HG03159 (cell line): ENCODE measurements at regions not wholly inside any gene's neighbourhood (a gene's known extent, or its start where the extent isn't known, plus 50 kb on each side); places are given as distances from the start of the nearest gene placed in this dataset.
"Not testable (repeated sequence)": the region's sequence is repeated elsewhere in the genome, so short reads cannot be mapped to it uniquely, and the experiment has no call there.

Source experiments
- ATAC-seq: cut with Tn5 transposase; IDR thresholded peaks from one replicate; pipeline ENCODE4 v1.9.1; 2021; ENCODE audit warnings: mild to moderate bottlenecking, moderate library complexity; ENCODE audit not compliant: unreplicated experiment

DNA sequence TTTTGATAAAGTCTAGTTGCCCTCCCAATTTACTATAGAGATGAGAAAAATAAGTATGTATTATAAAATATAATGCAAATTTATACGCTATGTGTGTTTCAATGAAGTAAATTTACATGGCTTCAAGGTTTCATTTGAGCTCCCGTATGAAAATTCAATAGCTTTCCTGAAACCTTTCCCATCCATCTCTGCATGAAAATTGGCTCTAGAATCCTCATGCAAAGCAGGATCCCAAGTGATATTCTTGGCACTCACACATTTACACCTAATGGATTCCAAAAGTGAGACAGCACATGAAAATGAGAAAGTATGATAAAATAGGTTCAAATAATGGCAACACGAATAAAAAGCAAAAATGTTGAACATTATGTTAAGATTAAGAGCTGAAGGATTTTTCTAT, 1595.8 kb upstream of the SEL1L start:
- no peak for ATAC-seq

DNA sequence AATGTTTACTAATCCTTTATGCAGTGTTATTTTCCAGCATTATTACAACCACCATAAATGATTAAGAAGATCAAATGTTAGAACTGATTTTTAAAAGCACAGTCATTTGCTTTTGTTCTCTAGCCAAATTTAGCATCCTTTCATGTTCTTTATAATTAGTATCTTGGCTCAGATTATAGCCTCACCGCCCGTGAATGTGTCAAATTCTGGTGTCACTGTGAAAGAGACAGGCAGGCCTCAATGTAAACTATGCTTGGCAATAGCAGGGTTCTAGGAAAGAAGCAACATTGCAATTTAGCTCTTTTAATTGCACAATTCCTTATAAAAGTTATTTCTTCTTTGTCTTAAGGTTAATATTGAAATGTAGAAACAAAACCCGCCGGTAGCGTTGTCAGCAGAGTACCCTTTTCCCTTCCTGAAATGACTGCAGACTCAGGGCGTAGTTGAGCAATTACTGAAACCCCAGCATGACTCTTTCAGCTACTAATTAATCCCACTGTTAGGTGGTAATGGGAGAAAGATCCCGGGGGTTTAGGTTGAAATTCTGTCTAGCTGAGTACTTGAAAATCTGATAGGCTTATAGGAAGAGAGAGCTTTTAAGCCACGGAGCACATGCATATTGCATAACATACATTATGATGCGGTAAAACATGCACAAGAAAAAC, 1600.5 kb upstream of the SEL1L start:
- no peak for ATAC-seq

DNA sequence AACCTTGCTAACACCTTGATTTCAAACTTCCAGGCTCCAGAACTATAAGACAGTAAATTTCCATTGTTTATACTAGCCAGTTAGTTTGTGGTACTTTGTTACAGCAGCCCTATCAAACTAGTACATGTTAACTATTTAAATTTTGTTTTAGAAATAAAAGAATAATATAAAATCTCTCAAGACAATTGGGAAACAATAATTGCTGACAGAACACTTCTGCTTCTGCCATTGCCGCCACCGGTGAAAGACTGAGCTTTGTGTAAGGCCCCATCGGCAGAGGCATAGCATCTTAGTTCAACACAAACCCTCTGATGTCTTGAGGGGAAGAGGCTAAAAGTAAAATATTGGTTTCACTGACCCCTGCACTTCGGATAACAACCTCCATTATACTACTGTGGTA, 1607.1 kb upstream of the SEL1L start:
- no peak for ATAC-seq

DNA sequence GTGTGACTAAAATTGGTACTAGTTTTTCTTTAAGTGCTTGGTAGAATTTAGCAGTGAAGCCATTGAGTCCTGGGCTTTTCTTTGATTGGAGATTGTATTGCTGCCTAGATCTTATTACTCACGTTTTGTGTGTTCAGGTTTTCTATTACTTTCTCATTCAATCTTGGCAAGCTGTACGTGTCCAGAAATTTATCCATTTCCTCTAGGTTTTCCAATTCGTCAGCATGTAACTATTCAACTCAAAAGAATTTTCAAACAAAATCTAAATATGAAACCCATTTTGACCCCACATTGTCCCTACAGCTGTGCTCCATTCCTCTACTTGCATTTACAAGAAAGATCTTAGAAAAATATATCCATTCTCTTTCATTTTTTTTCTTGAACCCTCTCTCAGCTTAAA, 1613.4 kb upstream of the SEL1L start:
- no peak for ATAC-seq

DNA sequence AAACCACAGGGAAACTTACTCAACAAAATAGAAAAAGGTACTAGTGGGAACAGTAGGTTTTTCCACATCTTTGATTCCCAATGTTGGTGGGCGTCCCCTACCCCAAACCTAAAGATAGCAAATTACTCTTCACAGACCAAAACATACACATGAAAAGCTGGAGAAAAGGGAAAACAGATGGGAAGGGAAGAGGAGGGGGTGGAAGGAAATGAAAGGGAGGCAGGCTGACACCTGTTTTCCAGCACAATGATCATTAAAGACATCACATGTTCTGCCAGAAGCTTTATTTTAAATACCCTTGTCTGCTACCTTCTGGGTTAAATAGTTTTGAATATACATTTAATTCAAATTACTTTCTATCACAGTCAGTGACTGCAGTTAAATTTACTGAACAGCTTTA, 1617.9 kb upstream of the SEL1L start:
- no peak for ATAC-seq

DNA sequence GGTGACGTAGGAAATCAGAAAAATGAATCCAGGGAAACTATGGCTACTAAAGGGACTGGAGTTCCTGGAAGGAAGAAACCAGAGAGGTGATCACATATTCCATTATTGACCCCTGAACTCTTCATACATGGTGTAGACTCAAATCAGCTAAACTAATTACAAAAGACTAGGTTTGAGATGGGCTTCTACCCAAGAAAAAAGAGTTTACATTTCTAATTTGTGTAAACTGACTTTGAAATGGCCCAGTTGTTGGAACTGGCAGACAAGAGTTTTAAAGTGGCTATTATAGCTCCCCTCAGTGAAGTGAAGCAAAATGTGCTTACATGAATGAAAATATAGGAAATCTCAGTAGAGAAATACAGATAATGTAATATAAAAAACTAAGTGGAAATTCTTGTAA, 1619.4 kb upstream of the SEL1L start:
- ATAC-seq, result no peak

DNA sequence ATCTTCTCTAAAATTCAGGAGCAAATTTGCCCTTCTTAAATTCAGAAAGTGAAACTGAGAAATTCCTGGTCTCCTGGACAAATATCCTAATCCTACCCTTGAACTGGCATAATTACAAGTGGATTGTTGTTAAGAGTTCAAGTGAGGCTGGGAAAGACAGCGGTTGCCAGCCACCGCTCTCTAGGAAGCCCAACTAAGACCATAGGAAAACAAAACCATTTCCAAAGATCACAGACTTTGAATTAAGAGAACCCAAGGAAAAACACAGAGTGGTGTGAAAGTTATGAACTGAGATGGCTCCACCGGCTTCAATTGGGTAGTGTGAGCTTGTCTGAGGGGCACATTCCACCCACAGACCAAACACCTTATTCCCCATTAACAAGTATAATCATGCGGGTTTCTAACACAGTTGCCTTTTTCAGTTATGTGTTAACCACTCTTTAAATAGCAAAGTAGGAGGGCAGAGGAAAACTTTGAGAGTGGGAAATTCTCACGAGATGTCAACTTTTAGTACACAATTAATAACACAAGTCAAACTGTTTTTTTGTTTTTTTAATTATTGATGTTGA, 1628.8 kb upstream of the SEL1L start:
- no peak for ATAC-seq

DNA sequence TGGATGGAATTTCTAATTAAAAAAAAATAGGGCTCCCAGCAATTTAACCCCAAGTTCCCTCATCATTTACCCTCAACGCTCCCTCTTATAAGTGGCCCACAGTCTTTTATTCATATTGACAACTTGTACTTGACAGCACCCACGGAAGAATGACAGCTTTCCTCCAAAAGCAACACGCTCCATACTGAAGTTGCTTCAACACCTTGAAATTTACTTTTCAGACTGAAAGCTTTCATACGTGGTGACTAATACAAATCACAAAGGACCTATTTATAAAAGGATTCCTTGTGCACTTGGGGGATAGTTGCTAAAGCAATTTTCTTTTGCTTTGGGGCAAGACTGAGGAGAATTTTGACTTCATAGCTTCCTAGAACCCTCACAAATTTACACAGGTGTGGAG, 1629.4 kb upstream of the SEL1L start:
- ATAC-seq, result no peak

DNA sequence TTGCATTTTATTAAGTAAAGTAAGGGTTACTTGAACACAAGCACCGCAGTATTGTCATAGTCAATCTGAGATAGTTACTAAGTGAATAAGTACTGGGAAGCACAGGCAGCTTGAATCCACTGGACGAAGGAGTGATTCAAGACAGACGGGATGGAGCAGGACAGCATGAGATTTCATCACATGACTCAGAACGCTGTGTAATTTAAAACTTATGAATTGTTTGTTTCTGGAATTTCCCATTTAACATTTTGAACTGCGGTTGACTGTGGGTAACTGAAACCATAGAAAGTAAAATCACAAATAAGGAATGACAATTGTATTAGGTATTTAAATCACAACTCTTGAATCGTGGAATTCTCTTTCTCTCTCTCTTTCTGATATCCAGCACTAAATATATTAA, 1630.4 kb upstream of the SEL1L start:
- no peak for ATAC-seq

DNA sequence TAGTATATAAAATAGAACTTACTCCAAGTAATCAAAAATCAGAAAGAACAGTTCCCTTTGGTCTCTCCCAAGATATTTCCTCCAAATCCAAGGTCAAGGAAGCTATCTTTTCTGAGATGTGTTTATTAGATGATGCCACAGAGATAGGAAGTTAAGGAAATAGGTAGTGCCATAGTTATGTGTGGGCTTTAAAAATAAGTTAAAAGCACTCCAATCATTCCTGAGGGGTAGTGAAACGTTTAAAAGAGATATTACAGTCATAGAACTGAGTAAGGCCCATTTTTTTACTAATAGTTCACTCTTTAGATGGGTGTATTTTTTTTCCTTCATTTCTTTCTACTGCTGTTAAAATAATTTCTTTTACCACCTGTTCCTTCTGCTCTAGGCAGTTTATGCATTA, 1630.9 kb upstream of the SEL1L start:
- no peak for ATAC-seq

DNA sequence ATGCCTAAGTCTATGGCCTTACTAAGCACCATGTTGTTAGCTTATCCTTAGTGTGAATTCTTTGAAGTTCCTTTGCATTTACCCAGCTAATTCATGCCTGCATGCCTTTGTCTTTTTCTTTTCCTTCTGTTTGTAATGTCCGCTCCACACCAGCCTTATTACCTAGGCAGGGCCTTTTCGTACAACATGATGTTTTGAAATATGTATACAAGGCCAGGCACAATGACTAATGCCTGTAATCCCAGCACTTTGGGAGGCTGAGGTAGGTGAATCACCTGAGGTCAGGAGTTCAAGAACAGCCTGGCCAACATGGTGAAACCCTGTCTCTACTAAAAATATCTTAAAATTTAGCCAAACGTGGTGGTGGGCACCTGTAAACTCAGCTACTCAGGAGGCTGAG, 1636.5 kb upstream of the SEL1L start:
- no peak for ATAC-seq

DNA sequence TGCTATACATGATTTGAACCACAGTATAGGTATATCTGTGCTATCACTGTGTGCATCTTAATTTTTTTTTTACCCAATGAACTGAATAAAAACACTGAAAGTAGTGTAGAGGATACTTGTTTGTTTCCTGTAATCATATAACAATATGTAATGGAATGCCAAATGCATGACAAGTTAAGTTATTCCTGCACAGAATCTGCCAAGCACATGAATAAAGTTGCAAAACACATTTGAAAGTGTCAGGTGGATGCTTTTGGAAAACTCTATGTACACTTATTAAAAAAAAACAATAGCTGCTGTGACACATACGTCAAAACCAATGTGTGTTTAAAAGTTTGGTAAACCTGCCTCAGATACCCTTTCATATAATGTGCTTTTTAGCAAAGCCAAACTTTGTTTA, 1638.1 kb upstream of the SEL1L start:
- no peak for ATAC-seq

DNA sequence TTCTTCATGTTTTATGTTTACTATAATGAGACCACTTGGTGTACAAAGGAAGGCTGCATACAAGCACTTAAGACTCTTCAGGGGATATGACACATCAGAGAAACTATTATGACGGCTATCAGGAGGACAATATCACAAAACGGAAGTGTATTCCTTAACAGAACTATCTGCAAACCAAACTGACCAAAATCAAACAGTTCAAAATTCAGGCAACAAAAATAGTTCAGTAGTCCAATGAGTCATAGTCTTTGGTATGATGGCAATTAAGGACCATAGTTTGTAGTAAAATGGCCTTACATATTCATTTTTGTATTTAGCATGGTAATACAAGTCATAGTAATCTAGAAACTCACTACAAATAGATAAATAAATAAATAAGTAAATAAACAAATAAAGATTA, 1638.7 kb upstream of the SEL1L start:
- no peak for ATAC-seq

DNA sequence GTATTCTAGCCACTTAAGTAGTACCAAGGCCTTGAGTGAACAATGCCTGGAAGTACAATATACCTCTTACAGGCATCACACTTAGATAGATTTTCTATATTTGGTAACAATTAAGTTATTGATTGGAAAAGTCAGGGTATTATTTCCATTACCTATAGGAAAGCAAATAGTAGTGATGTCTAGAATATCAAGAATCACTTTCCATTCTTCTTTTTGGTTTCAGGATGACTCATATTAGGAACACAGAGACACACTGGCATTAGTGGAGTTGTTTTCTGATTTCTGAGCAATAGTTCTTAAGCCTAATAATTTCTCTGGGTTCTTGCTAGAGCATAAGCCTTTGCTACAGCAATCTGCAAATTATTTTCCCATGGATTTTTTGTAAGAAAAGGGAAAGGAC, 1640.0 kb upstream of the SEL1L start:
- ATAC-seq, result peak; percentile 58

DNA sequence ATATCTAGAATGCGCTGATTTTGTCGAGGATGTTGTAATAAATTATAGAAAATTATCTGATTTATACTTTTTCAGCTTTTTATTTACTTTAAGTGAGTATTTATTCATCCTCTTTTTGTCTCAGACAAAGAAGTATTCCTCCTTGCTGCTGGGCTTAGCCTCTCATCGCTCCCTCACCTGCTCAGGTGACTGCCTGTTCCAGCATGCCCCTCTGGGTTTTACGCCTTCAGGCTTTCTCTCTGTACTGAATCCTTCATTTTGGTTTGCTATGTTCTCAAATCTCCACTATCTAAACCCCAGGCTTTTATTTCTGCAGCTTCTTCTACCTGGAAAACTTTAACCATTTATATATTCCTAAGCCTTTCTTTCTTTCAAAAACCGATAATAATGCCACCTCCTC, 1650.9 kb upstream of the SEL1L start:
- no peak for ATAC-seq

DNA sequence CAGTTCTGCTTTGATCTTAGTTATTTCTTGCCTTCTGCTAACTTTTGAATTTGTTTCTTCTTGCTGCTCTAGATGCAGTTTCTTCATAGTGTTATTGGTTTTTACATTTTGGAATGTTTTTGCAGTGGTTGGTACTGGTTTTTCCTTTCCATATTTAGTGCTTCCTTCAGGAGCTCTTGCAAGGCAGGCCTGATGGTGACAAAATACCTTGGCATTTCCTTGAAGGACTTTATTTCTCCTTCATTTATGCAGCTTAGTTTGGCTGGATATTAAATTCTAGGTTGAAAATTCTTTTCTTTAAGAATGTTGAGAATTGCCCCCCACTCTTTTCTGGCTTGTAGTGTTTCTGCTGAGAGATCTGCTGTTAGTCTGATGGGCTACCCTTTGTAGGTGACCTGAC, 1654.7 kb upstream of the SEL1L start:
- ATAC-seq, result not testable (repeated sequence)

DNA sequence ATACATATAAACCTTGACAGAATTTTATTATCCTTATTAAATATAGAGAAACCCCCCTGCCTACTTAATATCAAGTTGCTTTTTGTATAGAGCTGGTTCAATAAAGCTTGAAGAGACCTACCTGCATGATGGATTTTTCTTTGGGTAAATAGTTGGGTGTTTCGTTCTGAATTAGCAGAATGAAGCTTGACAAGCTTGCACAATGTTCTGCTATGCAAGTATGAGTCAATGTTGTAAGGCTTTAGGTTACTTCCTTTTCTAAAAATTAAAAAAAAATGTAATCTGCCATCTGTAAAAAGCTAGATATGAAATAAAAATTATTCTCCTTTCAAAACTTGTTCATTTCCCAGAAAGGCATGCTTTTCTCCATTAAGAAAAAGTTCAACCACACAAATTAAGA, 1662.6 kb upstream of the SEL1L start:
- ATAC-seq, result no peak

DNA sequence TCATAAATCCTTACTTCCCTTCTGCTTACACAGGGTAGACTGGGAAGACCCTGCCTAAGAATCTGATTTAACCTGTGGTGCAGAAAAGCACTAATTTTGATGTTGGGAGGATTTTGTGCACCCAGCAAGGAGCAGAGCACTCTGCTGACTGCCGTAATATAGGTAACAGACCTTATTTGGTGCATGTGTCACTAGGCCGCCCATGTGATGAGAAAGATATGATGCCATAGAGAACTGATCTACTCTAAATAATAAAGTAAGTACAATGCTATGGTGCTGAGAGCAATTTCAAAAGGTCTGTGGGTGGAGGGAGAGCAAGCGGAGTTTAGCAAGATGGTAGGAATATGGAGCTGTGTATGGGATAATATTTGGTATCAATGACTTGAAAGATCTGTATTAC, 1663.6 kb upstream of the SEL1L start:
- no peak for ATAC-seq

DNA sequence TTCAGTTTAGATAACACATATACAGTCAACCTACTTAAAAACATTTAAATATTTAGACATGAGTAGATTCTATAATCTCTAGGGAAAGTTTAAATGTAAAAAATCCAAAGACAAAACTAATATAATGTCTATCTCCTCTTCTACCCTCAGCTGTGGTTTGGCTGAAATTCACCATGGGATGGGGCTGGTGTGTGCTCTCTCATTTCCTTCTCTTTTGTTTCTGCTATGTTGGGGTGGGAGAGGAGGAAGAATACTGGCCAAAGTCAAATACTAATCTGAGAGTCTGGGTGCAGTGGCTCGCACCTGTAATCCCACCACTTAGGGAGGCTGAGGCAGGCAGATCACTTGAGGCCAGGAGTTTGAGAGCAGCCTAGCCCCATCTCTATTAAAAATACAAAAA, 1673.9 kb upstream of the SEL1L start:
- ATAC-seq, result no peak

DNA sequence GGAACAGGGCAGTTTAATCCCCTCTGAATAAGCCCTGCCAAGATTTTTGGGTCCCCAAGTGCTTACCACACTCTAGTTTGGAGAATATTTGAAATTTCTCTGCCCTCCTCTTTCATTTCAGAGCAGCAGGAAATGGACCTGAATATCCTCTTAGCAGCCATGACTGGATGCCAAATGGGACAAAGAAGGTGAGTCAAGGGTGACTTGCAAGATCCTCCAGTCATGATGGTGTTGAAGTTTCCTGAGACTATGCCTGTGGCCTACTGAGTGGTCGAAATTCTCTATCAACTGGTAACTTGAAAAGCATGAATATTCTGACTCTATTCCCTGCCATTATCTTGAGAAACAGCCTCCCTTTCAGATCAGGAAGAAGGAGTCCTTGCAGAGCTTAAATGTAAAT, 1674.7 kb upstream of the SEL1L start:
- no peak for ATAC-seq

DNA sequence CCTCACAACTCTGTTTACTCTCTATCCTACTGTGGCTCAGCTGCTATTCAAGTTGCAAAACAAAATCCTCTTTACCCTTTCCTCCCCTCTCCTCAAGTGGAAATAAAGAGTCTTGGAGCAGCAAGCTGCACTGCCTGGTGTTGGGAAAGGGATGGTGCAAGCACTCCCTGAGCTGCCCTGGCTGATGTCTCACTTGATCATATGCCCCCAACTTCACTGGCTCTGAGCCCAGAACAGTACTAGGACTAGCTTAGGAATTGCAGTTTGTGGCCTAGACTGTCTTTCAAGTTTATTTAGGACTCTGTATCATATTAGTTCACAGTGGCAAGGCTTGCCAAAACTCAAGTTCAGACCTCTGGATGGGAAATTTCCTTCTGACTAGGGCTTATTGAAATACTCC, 1683.8 kb upstream of the SEL1L start:
- ATAC-seq, result no peak

DNA sequence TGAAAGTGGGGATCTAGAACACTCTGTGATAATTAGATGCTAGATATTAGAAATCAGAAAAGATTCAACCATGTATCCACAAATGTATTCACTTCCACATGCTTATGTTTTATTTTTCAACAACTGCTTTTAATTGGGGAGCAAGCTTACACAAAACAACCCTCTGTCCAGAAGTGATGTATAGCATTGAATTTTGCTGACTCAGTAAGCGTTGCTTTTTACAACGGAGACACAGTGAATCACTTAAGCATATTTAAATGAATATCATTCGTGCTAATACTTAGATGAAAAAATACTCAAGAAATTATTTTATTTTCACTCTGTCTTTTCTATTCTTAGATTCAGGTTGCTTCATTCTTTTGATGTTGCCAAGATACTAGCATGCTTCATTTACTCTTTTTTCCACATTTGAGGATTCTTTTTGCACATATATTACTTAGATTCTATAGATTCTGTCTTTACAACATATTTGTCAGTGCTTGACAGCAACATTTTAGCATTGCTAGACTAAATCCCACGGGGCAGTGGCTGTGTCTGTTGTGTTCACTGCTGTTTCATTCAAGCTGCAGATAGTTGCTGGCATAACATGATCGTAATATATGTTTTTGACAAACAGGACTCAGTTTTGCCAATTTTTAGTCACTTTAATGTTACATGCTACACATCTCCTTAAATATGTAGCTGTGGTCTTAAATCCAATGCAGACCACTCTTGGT, 1714.4 kb upstream of the SEL1L start:
- ATAC-seq, result no peak

DNA sequence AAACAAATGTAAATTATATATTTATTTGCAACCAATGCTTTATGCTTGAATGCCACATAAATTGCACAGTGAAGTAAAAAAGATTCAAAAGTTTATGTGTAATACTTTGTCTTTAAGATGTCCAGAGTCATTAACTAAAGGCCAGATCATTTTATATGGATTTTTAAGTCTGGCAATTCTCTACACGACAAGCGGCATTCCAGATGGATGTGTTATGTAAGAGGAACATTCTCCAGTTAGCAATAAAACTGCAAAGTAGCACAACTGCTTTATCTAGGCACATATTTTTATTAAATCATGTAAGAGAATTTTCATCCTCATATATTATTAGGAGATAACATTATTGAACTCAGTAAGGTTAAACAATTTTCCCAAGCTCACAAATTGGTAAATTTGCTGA, 1717.7 kb upstream of the SEL1L start:
- ATAC-seq, result no peak
